Superior temporal gyrus (tissue), 1 donor: ENCODE measurements at regions not wholly inside any gene's neighbourhood (a gene's known extent, or its start where the extent isn't known, plus 50 kb on each side); places are given as distances from the start of the nearest gene placed in this dataset.
"Not testable (repeated sequence)": the region's sequence is repeated elsewhere in the genome, so short reads cannot be mapped to it uniquely, and the experiment has no call there.

Experiments
- DNase-seq: peaks from one replicate; pipeline ENCODE4 v3.0.0-alpha.2; 2016; ENCODE audit errors: extremely low spot score

- no peak for DNase-seq
These were observed 1029.2 kb upstream of the SEL1L start for GRCh38 chr14:82562881-82563280.

- no peak for DNase-seq
These were observed 1032.2 kb upstream of the SEL1L start for GRCh38 chr14:82565825-82566224.

DNA sequence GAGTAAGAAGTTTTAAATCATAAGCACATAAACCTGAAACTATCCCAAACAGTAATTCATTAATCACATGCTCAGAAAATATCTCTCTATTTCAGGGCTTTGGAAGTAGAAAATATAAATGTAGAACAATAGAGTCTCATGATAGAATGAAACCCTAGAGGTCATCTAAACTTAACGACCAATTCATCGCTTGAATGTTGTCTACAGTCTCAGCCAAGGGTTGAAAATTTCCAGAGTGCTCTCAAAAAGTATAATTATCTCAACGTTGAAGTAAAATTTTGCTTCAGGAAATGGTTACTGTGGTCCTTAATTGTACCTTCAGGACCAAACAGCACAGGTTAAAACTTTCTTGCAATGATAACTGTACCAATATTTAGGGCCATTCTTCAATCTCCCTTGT is 1053.6 kb upstream of the SEL1L start:
- DNase-seq = no peak

GRCh38 chr14:82595466-82595865 is 1061.8 kb upstream of the SEL1L start:
- no peak for DNase-seq

GRCh38 chr14:82602794-82603193 is 1069.1 kb upstream of the SEL1L start:
- DNase-seq = no peak

DNA sequence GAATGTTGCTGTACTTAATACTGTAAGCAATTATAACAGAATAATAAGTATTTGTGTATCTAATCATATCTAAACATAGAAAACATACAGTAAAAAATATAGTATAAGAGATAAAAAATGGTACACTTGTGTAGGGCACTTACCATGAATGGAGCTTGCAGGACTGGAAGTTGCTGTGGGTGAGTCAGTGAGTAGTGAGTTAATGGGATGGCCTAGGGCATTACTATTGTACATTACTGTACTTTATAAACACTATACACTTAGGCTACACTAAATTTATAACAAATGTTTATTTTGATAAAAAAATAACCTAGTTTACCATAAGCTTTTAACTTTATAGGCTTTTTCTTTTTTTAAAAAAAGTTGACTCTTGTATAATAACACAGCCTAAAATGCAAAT is 1071.2 kb upstream of the SEL1L start:
- DNase-seq = no peak

DNA sequence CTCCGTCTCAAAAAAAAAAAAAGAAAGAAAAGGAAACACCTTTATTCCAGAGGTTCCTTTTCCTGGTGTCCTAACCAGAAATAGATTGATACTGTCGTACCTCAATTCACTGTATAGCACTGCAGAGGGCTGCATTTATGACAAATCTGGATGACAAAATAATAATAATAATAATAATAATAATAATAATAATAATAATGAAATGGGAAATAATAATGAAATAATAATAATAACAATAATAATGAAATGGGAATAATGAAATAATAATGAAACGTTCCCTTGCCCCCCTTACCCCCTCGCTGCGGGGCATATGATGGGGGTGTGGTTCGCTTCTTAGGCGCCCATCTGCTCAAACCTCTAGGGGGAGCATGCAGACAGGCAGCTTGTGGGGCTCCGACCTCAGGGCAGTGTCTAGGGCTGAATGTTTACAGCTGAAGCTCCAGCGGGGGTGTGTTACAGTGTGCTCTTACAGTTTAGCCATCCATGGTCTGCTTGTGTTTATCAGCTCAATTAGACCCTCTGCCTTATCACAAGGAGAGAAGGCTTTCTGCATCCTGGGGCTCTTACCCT is 1088.3 kb upstream of the SEL1L start:
- no peak for DNase-seq

DNA sequence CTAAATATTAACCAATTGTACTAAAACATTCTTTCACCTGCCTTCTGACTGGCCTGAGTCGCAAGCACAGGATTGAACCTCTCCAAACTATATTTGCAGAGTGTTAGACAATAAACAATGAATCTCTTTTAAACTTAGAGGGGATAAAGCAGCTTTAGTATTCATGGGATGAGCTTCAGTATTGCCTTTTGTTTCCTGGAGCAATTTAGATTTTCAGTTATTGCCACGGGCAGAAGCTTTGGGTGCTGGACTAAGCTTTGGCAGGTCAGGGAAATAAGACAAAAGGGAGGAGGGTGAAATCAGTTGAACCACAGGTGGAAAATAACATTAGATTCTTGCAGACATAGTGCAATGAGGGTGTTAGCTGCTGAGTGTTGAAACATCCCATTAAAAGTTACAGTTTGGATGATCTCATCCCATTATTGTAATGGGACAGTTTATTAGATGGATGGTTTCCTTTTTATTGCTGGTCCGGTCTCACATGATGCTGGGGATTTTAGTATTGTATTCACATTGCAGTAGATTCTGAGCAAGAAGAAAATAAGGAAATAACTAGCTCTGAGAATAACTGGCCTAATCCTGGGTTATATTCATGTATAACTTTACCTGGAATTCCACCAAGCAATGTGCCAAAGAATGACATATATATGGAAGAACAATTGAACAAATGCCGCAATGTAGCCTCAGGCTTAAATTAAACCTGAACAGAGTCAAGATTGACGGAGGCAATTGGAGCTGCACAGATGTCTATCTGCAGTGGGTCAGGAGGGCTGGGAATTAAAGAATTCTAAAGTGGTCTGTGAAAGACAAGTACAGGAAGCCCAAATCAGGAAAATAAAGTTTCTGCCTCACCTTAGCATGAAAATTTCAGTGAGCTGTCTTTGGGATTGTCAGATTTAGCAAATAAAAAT is 1092.8 kb upstream of the SEL1L start:
- DNase-seq = peak; percentile 33

DNA sequence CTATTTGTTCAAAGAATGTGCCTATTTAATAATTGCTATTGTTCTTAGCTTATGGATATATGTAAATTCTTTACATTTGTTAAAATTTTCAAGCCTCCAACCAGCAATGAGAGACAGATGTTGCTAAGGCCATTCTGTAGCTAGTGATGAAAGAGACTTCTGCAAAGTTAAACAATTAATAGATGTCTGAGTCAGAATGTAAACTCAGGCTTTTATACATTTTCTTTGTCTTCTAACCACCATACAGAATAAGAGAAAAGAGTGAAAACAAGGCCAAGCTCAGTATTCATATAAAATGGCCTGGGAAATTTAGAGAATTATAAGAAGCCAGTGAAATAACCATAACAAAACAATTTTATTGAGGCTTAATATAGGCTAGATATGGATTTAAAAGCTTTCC is 1102.3 kb upstream of the SEL1L start:
- DNase-seq = no peak

GRCh38 chr14:82636426-82636825 is 1102.8 kb upstream of the SEL1L start:
- DNase-seq = no peak

DNA sequence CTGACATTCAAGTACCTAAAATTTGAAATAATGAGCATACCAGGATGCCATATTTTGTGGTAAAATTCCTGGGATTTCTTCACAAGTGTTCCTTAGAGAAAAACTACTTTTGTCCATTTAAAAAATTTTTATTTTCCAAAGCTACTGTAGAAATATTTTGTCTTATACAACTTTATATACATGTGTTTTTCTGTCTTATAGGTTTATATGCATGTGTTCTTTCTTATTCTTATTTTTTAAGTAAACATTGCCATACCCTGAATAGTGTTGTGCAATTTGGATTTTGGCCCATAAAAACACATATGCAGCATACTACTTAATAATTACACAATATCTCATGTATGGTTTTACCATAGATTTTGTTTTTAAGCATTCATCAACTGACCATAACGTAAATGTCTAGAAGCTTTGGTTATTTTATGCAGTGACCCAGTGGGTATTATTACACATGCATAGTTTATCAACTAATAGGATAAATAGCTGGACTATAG is 1107.4 kb upstream of the SEL1L start:
- DNase-seq = no peak

- DNase-seq = no peak
These were observed 1108.8 kb upstream of the SEL1L start for GRCh38 chr14:82642425-82642824.

GRCh38 chr14:82647088-82647810 is 1113.6 kb upstream of the SEL1L start:
- DNase-seq = no peak

GRCh38 chr14:82655770-82656169 is 1122.1 kb upstream of the SEL1L start:
- no peak for DNase-seq

DNA sequence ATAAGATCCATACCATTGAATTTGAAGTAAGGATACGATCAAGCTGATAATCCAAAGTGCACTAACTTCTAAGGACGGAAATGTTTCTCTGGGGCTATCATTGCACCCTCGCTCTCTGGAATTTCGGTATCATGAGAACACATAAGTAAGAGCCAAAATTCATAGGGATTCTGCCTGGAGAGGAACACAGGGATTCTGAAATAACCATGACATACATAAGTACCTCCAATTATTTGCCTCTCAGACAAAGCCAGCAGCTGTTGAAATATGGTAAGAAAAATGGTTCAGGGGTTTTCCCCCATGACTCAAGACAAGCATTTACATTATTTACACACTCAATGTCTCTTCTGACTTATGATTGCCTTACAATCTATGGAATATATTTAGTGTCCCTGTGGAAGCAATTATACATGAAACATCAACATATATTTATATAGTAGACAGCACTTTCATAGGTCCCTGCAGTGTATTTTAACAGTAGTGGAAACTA is 1123.6 kb upstream of the SEL1L start:
- no peak for DNase-seq

- DNase-seq = no peak
These were observed 1127.6 kb upstream of the SEL1L start for GRCh38 chr14:82661258-82661657.

- no peak for DNase-seq
These were observed 1133.4 kb upstream of the SEL1L start for GRCh38 chr14:82667006-82667405.

DNA sequence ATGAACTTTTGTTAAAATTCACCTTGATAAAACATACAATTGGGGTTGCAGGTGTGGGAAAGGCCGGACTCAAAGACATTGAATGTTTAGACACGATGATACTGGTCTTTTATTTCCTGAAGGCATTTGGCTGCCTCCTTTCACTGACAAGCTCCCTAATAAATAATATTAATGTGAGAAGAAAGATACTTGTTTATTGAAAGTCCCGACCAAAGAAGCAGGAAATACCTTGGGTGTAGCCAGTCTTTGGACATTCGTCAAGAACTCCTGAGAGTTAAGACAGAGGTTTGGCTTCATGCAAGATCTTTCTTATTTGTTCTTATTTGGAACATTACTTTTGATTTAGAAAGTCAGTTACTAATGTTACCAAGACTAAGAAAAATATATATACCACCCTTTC is 1133.8 kb upstream of the SEL1L start:
- no peak for DNase-seq

GRCh38 chr14:82676403-82676802 is 1142.8 kb upstream of the SEL1L start:
- DNase-seq = no peak

GRCh38 chr14:82689948-82690347 is 1156.3 kb upstream of the SEL1L start:
- DNase-seq = no peak

DNA sequence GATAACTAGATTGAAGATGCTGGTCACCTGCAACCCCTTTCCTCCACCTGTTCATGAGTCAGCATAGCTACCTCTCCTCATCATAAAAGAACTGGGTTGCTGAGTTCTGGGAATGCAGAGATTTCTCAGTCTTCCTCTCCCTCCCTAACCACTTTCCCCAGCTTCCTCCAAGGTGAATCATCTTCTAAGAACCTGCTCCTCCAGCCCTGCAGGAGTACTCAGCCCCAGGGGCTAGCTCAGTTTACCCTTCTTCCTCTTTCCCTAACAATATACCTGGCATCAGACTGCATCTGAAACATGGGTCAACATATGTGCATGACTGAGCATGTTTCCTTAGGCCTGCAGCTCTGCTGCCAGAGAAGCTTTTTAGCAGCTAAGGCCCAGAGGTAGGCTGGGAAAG is 1157.5 kb upstream of the SEL1L start:
- DNase-seq = not testable (repeated sequence)

GRCh38 chr14:82694820-82695219 is 1161.2 kb upstream of the SEL1L start:
- no peak for DNase-seq
